SU-DHL-6 (cell line): ENCODE measurements at regions not wholly inside any gene's neighbourhood (a gene's known extent, or its start where the extent isn't known, plus 50 kb on each side); places are given as distances from the start of the nearest gene placed in this dataset.

Source experiments
- H2AFZ ChIP-seq: fragments of 200-600 bp; sonication (generic); 2 replicates; pipeline ENCODE4 v1.6.1; 2014; ENCODE audit warnings: low read depth, mild to moderate bottlenecking, moderate library complexity, mixed read lengths, antibody characterized with exemption, low read length; ENCODE audit not compliant: severe bottlenecking
- H3F3A ChIP-seq: fragments of 200-600 bp; shearing (Covaris generic); 2 replicates; pipeline ENCODE4 v1.6.0; 2016; ENCODE audit warnings: antibody characterized with exemption, mild to moderate bottlenecking; ENCODE audit not compliant: insufficient read depth
- H3K27ac ChIP-seq: fragments of 200-600 bp; sonication (generic); 2 replicates; pipeline ENCODE4 v1.5.1; 2016; ENCODE audit warnings: low read depth, mild to moderate bottlenecking, low read length, moderate library complexity, mixed read lengths
- H3K27me3 ChIP-seq: fragments of 200-600 bp; sonication (generic), shearing (Covaris generic); 2 replicates; pipeline ENCODE4 v1.6.0; 2014; ENCODE audit warnings: mild to moderate bottlenecking, low read length
- H3K36me3 ChIP-seq: fragments of 200-600 bp; sonication (generic); 2 replicates; pipeline ENCODE4 v1.6.1; 2014; ENCODE audit warnings: mild to moderate bottlenecking, low read length, mixed read lengths
- H3K4me2 ChIP-seq: fragments of 300-600, 200-600 bp; shearing (Covaris generic), sonication (generic); 2 replicates; pipeline ENCODE4 v1.6.0; 2014; ENCODE audit warnings: low read length, low read depth, mild to moderate bottlenecking; ENCODE audit not compliant: poor library complexity, severe bottlenecking
- H3K4me3 ChIP-seq: fragments of 200-600 bp; sonication (generic); 2 replicates; pipeline ENCODE4 v1.5.1; 2014; ENCODE audit warnings: antibody characterized with exemption, low read length, mild to moderate bottlenecking, mixed read lengths; ENCODE audit not compliant: insufficient read depth, poor library complexity, severe bottlenecking
- H3K79me2 ChIP-seq: fragments of 200-600 bp; sonication (generic); 2 replicates; pipeline ENCODE4 v1.6.1; 2014; ENCODE audit warnings: mild to moderate bottlenecking, low read length, moderate library complexity; ENCODE audit not compliant: insufficient read depth
- H3K9ac ChIP-seq: fragments of 200-600 bp; sonication (generic); 2 replicates; pipeline ENCODE4 v1.7.0; 2014; ENCODE audit warnings: mild to moderate bottlenecking, low read length
- H3K9me2 ChIP-seq: fragments of 200-600 bp; sonication (generic); replicated peaks from 2 replicates; pipeline ENCODE4 v1.6.1; 2014; ENCODE audit warnings: low read length; ENCODE audit not compliant: insufficient read depth
- H3K9me3 ChIP-seq: fragments of 200-600 bp; sonication (generic); 2 replicates; pipeline ENCODE4 v1.6.1; 2014; ENCODE audit warnings: low read length, mixed read lengths; ENCODE audit not compliant: insufficient read depth
- H4K20me1 ChIP-seq: fragments of 200-600 bp; sonication (generic); 2 replicates; pipeline ENCODE4 v1.6.1; 2014; ENCODE audit warnings: low read depth, mild to moderate bottlenecking, antibody characterized with exemption, low read length, moderate library complexity, mixed read lengths
- CTCF ChIP-seq: fragments of 200-600 bp; sonication (generic); IDR thresholded peaks from one replicate; pipeline ENCODE4 v1.5.1; 2017; ENCODE audit warnings: antibody characterized with exemption, mild to moderate bottlenecking, low read length, moderate library complexity; ENCODE audit not compliant: insufficient read depth, poor library complexity, severe bottlenecking
- EZH2phosphoT487 ChIP-seq: fragments of 200-600 bp; sonication (generic), shearing (Covaris generic); conservative IDR thresholded peaks from 2 replicates; pipeline ENCODE4 v1.6.1; 2018; ENCODE audit warnings: mild to moderate bottlenecking, antibody characterized with exemption, low read length, moderate library complexity, mixed read lengths

GRCh38 chr1:217059401-217059800 is 336.2 kb upstream of the ESRRG start:
- Histone ChIP-seq H3K9ac (no peak overlapping the region), H4K20me1 (no peaks in the 10 kb centered on the region), H3K27me3 (no peaks in the 10 kb centered on the region), H3K4me3 (no peak overlapping the region), H3K9me3 (no peaks in the 10 kb centered on the region), H2AFZ (no peak overlapping the region), H3K79me2 (no peaks in the 10 kb centered on the region), H3K36me3 (no peaks in the 10 kb centered on the region), H3K4me2 (no peak overlapping the region), H3K27ac (no peak overlapping the region), H3F3A (no peaks in the 10 kb centered on the region), H3K9me2 (no peaks in the 10 kb centered on the region)
- TF ChIP-seq CTCF: no peak
- no peak for TF ChIP-seq EZH2phosphoT487

- no peak overlapping the region for H3K4me3 ChIP-seq
- H4K20me1 ChIP-seq: no peaks in the 10 kb centered on the region
- no peak overlapping the region for H2AFZ ChIP-seq
- TF ChIP-seq EZH2phosphoT487: no peak
- TF ChIP-seq CTCF: no peak
- H3K27ac ChIP-seq: no peak overlapping the region
- H3K4me2 ChIP-seq: no peak overlapping the region
- no peaks in the 10 kb centered on the region for H3K79me2 ChIP-seq
- H3K9me3 ChIP-seq: no peaks in the 10 kb centered on the region
- no peaks in the 10 kb centered on the region for H3F3A ChIP-seq
- H3K36me3 ChIP-seq: no peaks in the 10 kb centered on the region
- H3K27me3 ChIP-seq: no peaks in the 10 kb centered on the region
- H3K9ac ChIP-seq: no peak overlapping the region
- H3K9me2 ChIP-seq: no peaks in the 10 kb centered on the region
These were observed 330.4 kb upstream of the ESRRG start for GRCh38 chr1:217053676-217054075.

- H3K27ac ChIP-seq: no peak overlapping the region
- no peak overlapping the region for H2AFZ ChIP-seq
- no peaks in the 10 kb centered on the region for H3K36me3 ChIP-seq
- no peak overlapping the region for H3K4me3 ChIP-seq
- H3F3A ChIP-seq: no peaks in the 10 kb centered on the region
- TF ChIP-seq CTCF (no peak), EZH2phosphoT487 (no peak)
- no peaks in the 10 kb centered on the region for H3K9me2 ChIP-seq
- no peak overlapping the region for H3K9ac ChIP-seq
- H3K4me2 ChIP-seq: no peak overlapping the region
- H4K20me1 ChIP-seq: no peaks in the 10 kb centered on the region
- H3K79me2 ChIP-seq: no peaks in the 10 kb centered on the region
- no peaks in the 10 kb centered on the region for H3K9me3 ChIP-seq
- no peaks in the 10 kb centered on the region for H3K27me3 ChIP-seq
These were observed 329.4 kb upstream of the ESRRG start for GRCh38 chr1:217052626-217053025.
